Activated naive CD4-positive, alpha-beta T cell treated with anti-CD3 and anti-CD28 coated beads, Interleukin-2, amount 10 ng/mL, durations not matched to agents 7 days and 5 days (primary cell): ENCODE measurements at regions not wholly inside any gene's neighbourhood (a gene's known extent, or its start where the extent isn't known, plus 50 kb on each side); places are given as distances from the start of the nearest gene placed in this dataset.
A peak's percentile ranks its signal among the peaks of the same experiment; 100 is the strongest.
"Not testable (repeated sequence)": the region's sequence is repeated elsewhere in the genome, so short reads cannot be mapped to it uniquely, and the experiment has no call there.

Experiments
- CTCF ChIA-PET: fragments of 350-600 bp; sonication (Branson Sonifier 250); formaldehyde crosslinking; loops from one replicate; lab custom pipeline; 2021; ENCODE audit warnings: antibody characterized with exemption; lab: Charles Lee
- DNase-seq: peaks from one replicate; pipeline ENCODE4 v3.0.0-alpha.2; 2020
- H3K27ac Mint-ChIP-seq: one replicate; pipeline ENCODE4 v1.8.0; 2021; ENCODE audit warnings: mild to moderate bottlenecking, moderate library complexity, mixed read lengths
- H3K27me3 Mint-ChIP-seq: one replicate; pipeline ENCODE4 v1.8.0; 2021; ENCODE audit warnings: mild to moderate bottlenecking, mixed read lengths
- H3K36me3 Mint-ChIP-seq: one replicate; pipeline ENCODE4 v1.8.0; 2021; ENCODE audit warnings: mixed read lengths
- H3K4me1 Mint-ChIP-seq: one replicate; pipeline ENCODE4 v1.8.0; 2021; ENCODE audit warnings: mixed read lengths
- H3K4me3 Mint-ChIP-seq: one replicate; pipeline ENCODE4 v1.8.0; 2021; ENCODE audit warnings: mild to moderate bottlenecking, moderate library complexity, mixed read lengths
- H3K9me3 Mint-ChIP-seq: one replicate; pipeline ENCODE4 v1.8.0; 2021; ENCODE audit warnings: mixed read lengths

DNA sequence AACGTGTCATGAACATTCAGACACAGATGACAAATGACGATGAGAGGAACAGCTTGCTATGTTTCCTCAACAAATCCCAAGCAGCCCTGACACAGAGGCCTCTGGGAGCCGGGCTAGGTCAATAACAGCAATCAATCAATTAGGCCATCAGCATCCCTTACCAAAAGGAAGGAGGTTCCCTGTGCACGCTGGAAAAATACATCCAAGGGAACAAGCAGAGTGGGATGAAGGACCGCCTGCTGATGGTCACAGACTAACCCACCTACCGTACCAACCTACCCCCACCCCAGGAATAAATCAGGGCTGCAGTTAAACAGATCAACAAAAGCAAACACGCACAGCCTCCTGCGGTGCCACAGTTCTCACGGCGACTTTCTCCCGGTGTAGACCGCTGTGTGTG lies 265.1 kb upstream of the SFSWAP start:
- no peaks in the 10 kb centered on the region for H3K9me3 Mint-ChIP-seq
- H3K4me1 Mint-ChIP-seq, result no peaks in the 10 kb centered on the region
- CTCF ChIA-PET, result no interaction called here
- no peak overlapping the region for H3K27ac Mint-ChIP-seq
- no peak for DNase-seq
- H3K36me3 Mint-ChIP-seq, result no peaks in the 10 kb centered on the region
- H3K4me3 Mint-ChIP-seq, result no peak overlapping the region
- no peaks in the 10 kb centered on the region for H3K27me3 Mint-ChIP-seq

- H3K27me3 Mint-ChIP-seq, H3K4me3 Mint-ChIP-seq, CTCF ChIA-PET, H3K27ac Mint-ChIP-seq, H3K36me3 Mint-ChIP-seq, H3K4me1 Mint-ChIP-seq, DNase-seq, H3K9me3 Mint-ChIP-seq: not testable (repeated sequence)
These were observed 263.3 kb upstream of the SFSWAP start for GRCh38 chr12:131447636-131448035.

DNA sequence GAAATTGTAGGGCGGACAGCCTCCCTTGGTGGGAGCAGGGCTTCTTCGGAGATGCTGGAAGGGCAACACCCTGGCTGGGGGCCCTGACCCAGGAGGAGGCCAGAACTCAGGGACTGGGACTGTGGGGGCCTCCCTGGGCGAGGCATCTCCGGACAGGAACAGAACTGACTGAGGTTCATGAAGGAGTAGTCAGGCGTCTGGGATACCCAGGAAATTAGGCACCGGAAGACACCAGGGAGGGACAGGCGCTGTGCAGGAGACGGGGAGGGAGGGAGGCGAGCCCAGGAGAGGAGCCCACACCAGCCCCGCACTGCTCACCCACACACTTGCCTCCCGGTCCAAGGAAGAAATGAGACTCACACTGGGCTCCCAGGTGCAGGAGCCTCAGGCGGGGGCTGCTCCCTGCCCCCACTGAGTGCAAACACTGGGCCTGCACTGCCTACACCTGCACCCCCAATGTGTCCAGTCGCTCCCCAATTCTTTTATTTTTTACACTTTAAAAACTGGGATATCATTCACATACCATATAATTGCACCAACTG lies 262.6 kb upstream of the SFSWAP start:
- peaks cover 6% of the 10 kb centered on the region for H3K27me3 Mint-ChIP-seq
- DNase-seq, result no peak
- no peaks in the 10 kb centered on the region for H3K36me3 Mint-ChIP-seq
- H3K27ac Mint-ChIP-seq, result no peak overlapping the region
- no peaks in the 10 kb centered on the region for H3K9me3 Mint-ChIP-seq
- CTCF ChIA-PET, result no interaction called here
- no peaks in the 10 kb centered on the region for H3K4me1 Mint-ChIP-seq
- H3K4me3 Mint-ChIP-seq, result no peak overlapping the region

- H3K36me3 Mint-ChIP-seq, result no peaks in the 10 kb centered on the region
- H3K4me1 Mint-ChIP-seq, result no peaks in the 10 kb centered on the region
- peaks cover 6% of the 10 kb centered on the region for H3K27me3 Mint-ChIP-seq
- DNase-seq, result no peak
- no peak overlapping the region for H3K4me3 Mint-ChIP-seq
- H3K27ac Mint-ChIP-seq, result no peak overlapping the region
- CTCF ChIA-PET, result no interaction called here
- H3K9me3 Mint-ChIP-seq, result no peaks in the 10 kb centered on the region
These were observed 261.9 kb upstream of the SFSWAP start for GRCh38 chr12:131449027-131449426.

DNA sequence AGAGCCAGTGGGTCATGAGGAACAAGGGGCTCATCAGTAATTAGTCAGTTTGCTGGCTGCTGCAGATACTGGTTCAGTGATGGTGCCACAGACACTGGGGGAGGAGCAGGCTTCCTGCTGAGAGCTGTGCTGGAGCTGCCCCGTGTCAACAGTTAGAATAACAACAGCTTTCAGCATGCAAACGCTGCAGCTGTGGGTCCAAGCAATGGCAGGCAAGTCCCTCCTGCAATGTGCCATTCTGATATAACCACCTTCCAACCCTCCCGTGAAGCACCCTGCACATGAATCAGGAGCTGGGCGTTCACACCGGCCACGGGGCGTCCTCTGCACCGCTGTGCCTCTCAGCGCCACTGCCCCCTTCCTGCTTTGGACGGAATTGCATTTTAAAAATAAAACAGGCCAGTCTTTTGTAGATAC lies 258.4 kb upstream of the SFSWAP start:
- no peaks in the 10 kb centered on the region for H3K4me1 Mint-ChIP-seq
- no peaks in the 10 kb centered on the region for H3K36me3 Mint-ChIP-seq
- no peaks in the 10 kb centered on the region for H3K9me3 Mint-ChIP-seq
- no peak overlapping the region for H3K27ac Mint-ChIP-seq
- peak; percentile 52 for DNase-seq
- H3K27me3 Mint-ChIP-seq, result peaks cover 12% of the 10 kb centered on the region
- CTCF ChIA-PET, result interaction anchor here (0.6 to 1.5 kb wide), 3 partner anchors 78 to 347 kb away, joined by 3 to 13 read pairs (median 3); no protein-coding TSS in a partner anchor
- H3K4me3 Mint-ChIP-seq, result no peak overlapping the region

GRCh38 chr12:131454418-131455217 lies 256.3 kb upstream of the SFSWAP start:
- CTCF ChIA-PET, result interaction anchor here (1.1 to 3.4 kb wide), 2 partner anchors 13 to 350 kb away, joined by 3 to 19 read pairs; no protein-coding TSS in a partner anchor
- no peaks in the 10 kb centered on the region for H3K36me3 Mint-ChIP-seq
- DNase-seq, result peak; percentile 54
- H3K27ac Mint-ChIP-seq, result no peak overlapping the region
- H3K4me1 Mint-ChIP-seq, result no peaks in the 10 kb centered on the region
- no peak overlapping the region for H3K4me3 Mint-ChIP-seq
- H3K27me3 Mint-ChIP-seq, result peaks cover 12% of the 10 kb centered on the region
- no peaks in the 10 kb centered on the region for H3K9me3 Mint-ChIP-seq

GRCh38 chr12:131455218-131455506 lies 255.7 kb upstream of the SFSWAP start:
- H3K9me3 Mint-ChIP-seq, result no peaks in the 10 kb centered on the region
- DNase-seq, result no peak
- H3K27ac Mint-ChIP-seq, result no peak overlapping the region
- no peaks in the 10 kb centered on the region for H3K4me1 Mint-ChIP-seq
- H3K36me3 Mint-ChIP-seq, result no peaks in the 10 kb centered on the region
- peaks cover 12% of the 10 kb centered on the region for H3K27me3 Mint-ChIP-seq
- CTCF ChIA-PET, result interaction anchor here (3.4 kb wide), 1 partner anchor 350 kb away, joined by 19 read pairs; no protein-coding TSS in a partner anchor
- no peak overlapping the region for H3K4me3 Mint-ChIP-seq

DNA sequence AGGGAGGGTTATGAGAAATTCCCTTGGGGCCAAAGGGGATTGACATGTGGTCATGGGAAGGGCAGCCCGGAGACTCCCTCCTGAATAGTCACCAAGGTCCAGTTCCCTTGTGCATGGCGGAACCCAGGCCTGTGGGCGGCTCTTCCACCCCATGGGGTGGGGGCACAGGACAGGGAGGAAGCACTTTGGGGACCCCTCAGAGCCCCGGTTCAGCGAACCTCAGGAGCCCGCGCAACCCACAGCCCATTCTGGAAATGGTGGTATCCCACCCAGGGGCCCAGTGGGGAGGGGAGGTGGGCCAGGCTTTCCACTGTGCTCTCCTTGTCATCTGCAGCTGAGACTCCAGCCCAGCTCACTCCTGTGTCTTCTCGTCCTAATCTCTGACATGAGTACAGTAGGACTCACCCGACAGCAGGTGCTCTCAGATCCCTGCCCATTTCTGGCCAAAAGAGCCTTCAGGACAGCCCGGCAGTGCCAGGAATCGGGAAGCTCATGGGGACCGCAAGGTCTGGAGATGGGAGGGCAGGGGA lies 255.2 kb upstream of the SFSWAP start:
- no peaks in the 10 kb centered on the region for H3K4me1 Mint-ChIP-seq
- peaks cover 12% of the 10 kb centered on the region for H3K27me3 Mint-ChIP-seq
- H3K9me3 Mint-ChIP-seq, result no peaks in the 10 kb centered on the region
- CTCF ChIA-PET, result interaction anchor here (0.7 to 3.4 kb wide), 2 partner anchors 324 to 351 kb away, joined by 3 to 19 read pairs; no protein-coding TSS in a partner anchor
- H3K36me3 Mint-ChIP-seq, result no peaks in the 10 kb centered on the region
- no peak overlapping the region for H3K4me3 Mint-ChIP-seq
- no peak overlapping the region for H3K27ac Mint-ChIP-seq
- no peak for DNase-seq

- no peak overlapping the region for H3K27ac Mint-ChIP-seq
- CTCF ChIA-PET, result interaction anchor here (0.7 to 3.4 kb wide), 2 partner anchors 325 to 352 kb away, joined by 3 to 19 read pairs; no protein-coding TSS in a partner anchor
- H3K9me3 Mint-ChIP-seq, result no peaks in the 10 kb centered on the region
- no peaks in the 10 kb centered on the region for H3K4me1 Mint-ChIP-seq
- H3K36me3 Mint-ChIP-seq, result no peaks in the 10 kb centered on the region
- peaks cover 12% of the 10 kb centered on the region for H3K27me3 Mint-ChIP-seq
- no peak for DNase-seq
- no peak overlapping the region for H3K4me3 Mint-ChIP-seq
These were observed 254.4 kb upstream of the SFSWAP start for GRCh38 chr12:131456301-131457027.

GRCh38 chr12:131457028-131457310 lies 253.9 kb upstream of the SFSWAP start:
- Mint-ChIP-seq H3K36me3 (no peaks in the 10 kb centered on the region), H3K27ac (no peak overlapping the region), H3K9me3 (no peaks in the 10 kb centered on the region), H3K27me3 (peaks cover 12% of the 10 kb centered on the region), H3K4me3 (no peak overlapping the region), H3K4me1 (no peaks in the 10 kb centered on the region)
- DNase-seq, result no peak
- CTCF ChIA-PET, result no interaction called here

- CTCF ChIA-PET, result no interaction called here
- Mint-ChIP-seq H3K27ac (no peak overlapping the region), H3K4me1 (no peaks in the 10 kb centered on the region), H3K9me3 (no peaks in the 10 kb centered on the region), H3K27me3 (peaks cover 10% of the 10 kb centered on the region), H3K36me3 (no peaks in the 10 kb centered on the region), H3K4me3 (no peak overlapping the region)
- no peak for DNase-seq
These were observed 253.4 kb upstream of the SFSWAP start for GRCh38 chr12:131457331-131458047.

DNA sequence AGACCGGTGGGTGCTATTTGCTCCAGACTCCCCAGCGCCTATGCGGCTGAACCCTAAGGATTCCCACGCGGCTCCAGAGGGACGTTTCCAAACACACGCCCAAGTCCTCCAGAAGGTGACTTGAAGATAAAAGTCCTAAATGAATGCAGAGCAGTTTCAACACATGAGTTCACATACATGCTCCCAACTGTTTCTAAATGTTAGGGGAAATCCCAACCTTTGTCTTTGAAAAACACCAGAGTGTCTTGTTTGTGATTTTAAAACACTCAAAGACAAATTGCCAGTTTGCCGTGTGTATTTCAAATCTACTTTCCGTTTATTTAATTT lies 252.9 kb upstream of the SFSWAP start:
- Mint-ChIP-seq H3K27ac (no peak overlapping the region), H3K27me3 (peaks cover 6% of the 10 kb centered on the region), H3K4me3 (no peak overlapping the region), H3K9me3 (no peaks in the 10 kb centered on the region), H3K4me1 (no peaks in the 10 kb centered on the region), H3K36me3 (no peaks in the 10 kb centered on the region)
- DNase-seq, result no peak
- CTCF ChIA-PET, result no interaction called here

DNA sequence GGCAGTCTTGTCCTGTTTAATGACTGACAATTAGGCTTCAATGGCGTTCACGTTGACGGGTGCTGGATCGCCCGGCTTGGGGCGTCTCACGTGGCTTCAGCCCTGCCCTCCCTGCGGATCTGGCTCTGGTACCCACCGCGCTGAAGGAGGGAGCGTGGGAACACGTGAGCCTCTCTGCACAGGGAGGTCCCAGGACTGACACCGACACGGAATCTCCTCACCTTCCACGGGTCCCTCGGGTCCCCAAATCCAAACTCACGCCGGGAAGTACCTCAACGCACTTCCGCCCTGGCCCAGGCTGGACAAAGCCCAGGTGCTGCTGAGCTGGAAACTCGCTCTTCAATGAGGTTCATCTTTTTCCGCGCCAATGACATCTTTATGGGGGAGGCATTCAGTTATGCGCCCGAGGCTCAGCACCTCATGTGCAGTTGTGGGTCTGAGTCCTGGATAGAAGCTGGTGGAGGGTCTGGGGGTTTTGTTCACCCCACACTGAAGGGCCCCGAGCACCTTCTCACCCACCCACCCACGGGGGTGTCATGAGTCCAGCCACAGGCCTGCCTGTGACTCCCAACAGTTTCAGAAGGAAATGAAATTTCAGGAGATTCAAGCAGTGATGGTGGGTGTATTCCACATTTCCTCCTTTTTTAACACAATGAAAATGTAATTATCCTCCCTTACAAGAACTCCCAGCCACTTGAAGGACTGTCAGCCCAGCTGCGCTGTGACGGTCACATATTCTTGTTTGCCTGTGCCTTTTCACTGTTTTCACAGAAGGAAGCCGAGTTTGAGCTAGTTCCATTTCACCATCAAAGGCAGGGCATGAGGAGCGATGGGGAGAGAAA lies 251.7 kb upstream of the SFSWAP start:
- no peak overlapping the region for H3K4me3 Mint-ChIP-seq
- H3K9me3 Mint-ChIP-seq, result no peaks in the 10 kb centered on the region
- H3K4me1 Mint-ChIP-seq, result no peaks in the 10 kb centered on the region
- DNase-seq, result no peak
- no peak overlapping the region for H3K27ac Mint-ChIP-seq
- H3K27me3 Mint-ChIP-seq, result peaks cover 6% of the 10 kb centered on the region
- CTCF ChIA-PET, result no interaction called here
- H3K36me3 Mint-ChIP-seq, result no peaks in the 10 kb centered on the region
